K562 (cell line): ENCODE measurements at regions not wholly inside any gene's neighbourhood (a gene's known extent, or its start where the extent isn't known, plus 50 kb on each side); places are given as distances from the start of the nearest gene placed in this dataset.

Experiments
- AFF1 ChIP-seq, 2 experiments: fragments of 450-650 bp; IDR thresholded peaks; 2 replicates each; pipeline ENCODE4 v1.6.1; 2018; ENCODE audit warnings: mild to moderate bottlenecking in 2 of 2, low read depth in 1 of 2; ENCODE audit not compliant: partially characterized antibody in 2 of 2
- ARID2 ChIP-seq: fragments of 450-650 bp; IDR thresholded peaks from 2 replicates; pipeline ENCODE4 v1.6.1; 2017; ENCODE audit warnings: antibody characterized with exemption, mild to moderate bottlenecking
- E2F4 ChIP-seq: sonication (generic); formaldehyde crosslinking; IDR thresholded peaks from 2 replicates; pipeline ENCODE4 v1.8.0; 2022; ENCODE audit warnings: mild to moderate bottlenecking, low read depth, missing genetic modification reagents
- ESRRA ChIP-seq: fragments of 450-650 bp; IDR thresholded peaks from 2 replicates; pipeline ENCODE4 v1.6.1; 2014; ENCODE audit warnings: low read depth, mild to moderate bottlenecking, moderate library complexity, borderline replicate concordance
- HDAC8 ChIP-seq: fragments of 450-650 bp; IDR thresholded peaks from 2 replicates; pipeline ENCODE4 v1.6.1; 2016; ENCODE audit warnings: mild to moderate bottlenecking, missing genetic modification characterization, moderate library complexity, missing compliant biosample characterization
- IFI16 ChIP-seq: fragments of 250-450 bp; sonication (Bioruptor Pico); IDR thresholded peaks from 2 replicates; pipeline ENCODE4 v2.1.2; 2022; ENCODE audit warnings: mild to moderate bottlenecking, inconsistent platforms
- LEF1 ChIP-seq: fragments of 450-650 bp; IDR thresholded peaks from 2 replicates; pipeline ENCODE4 v1.6.1; 2016; ENCODE audit warnings: mild to moderate bottlenecking
- MCM3 ChIP-seq: fragments of 450-650 bp; IDR thresholded peaks from 2 replicates; pipeline ENCODE4 v1.6.1; 2016
- MTA2 ChIP-seq: fragments of 450-650 bp; IDR thresholded peaks from 2 replicates; pipeline ENCODE4 v1.6.1; 2016; ENCODE audit warnings: low read depth
- NFYB ChIP-seq: IDR thresholded peaks from 2 replicates; pipeline ENCODE4 v1.6.1; 2011; ENCODE audit warnings: mild to moderate bottlenecking, moderate library complexity; ENCODE audit not compliant: insufficient read length; ENCODE audit errors: extremely low read depth
- RAD51 ChIP-seq: fragments of 450-650 bp; IDR thresholded peaks from 2 replicates; pipeline ENCODE4 v1.7.1; 2016; ENCODE audit warnings: low read depth, mild to moderate bottlenecking, borderline replicate concordance
- TAF15 ChIP-seq: fragments of 200-400 bp; formaldehyde crosslinking; IDR thresholded peaks from 2 replicates; pipeline ENCODE4 v1.6.1; 2017; ENCODE audit warnings: mild to moderate bottlenecking, low read depth, low read length, moderate library complexity
- WHSC1 ChIP-seq: IDR thresholded peaks from one replicate; pipeline ENCODE4 v1.6.1; 2012; ENCODE audit warnings: low read length, control low read depth, inconsistent platforms
- YY1 ChIP-seq, 3 experiments: IDR thresholded peaks; 2 replicates each; pipeline ENCODE4 v1.6.1; 2011; ENCODE audit warnings: low read length in 2 of 3, mild to moderate bottlenecking in 2 of 3, moderate library complexity in 2 of 3, borderline replicate concordance in 1 of 3, control low read depth in 1 of 3, low read depth in 1 of 3; ENCODE audit not compliant: insufficient read depth in 3 of 3, insufficient replicate concordance in 2 of 3, control insufficient read depth in 1 of 3, insufficient read length in 1 of 3; ENCODE audit errors: extremely low read depth in 1 of 3
- ZNF121 ChIP-seq: sonication (generic); formaldehyde crosslinking; conservative IDR thresholded peaks from 2 replicates; pipeline ENCODE4 v1.8.0; 2022; ENCODE audit warnings: missing genetic modification reagents
- ZNF134 ChIP-seq: fragments of 250-450 bp; sonication (Bioruptor Pico); conservative IDR thresholded peaks from 2 replicates; pipeline ENCODE4 v1.4.0; 2020
- ZNF184 ChIP-seq: sonication (generic); formaldehyde crosslinking; IDR thresholded peaks from 2 replicates; pipeline ENCODE4 v1.5.0; 2020; ENCODE audit warnings: missing genetic modification reagents
- ZNF316 ChIP-seq: fragments of 450-650 bp; IDR thresholded peaks from 2 replicates; pipeline ENCODE4 v1.6.1; 2016
- ZNF561 ChIP-seq: fragments of 450-650 bp; formaldehyde crosslinking; conservative IDR thresholded peaks from 2 replicates; pipeline ENCODE4 v1.4.0; 2020; ENCODE audit warnings: mild to moderate bottlenecking, moderate library complexity
- ZNF830 ChIP-seq: fragments of 250-450 bp; sonication (Bioruptor Pico); IDR thresholded peaks from 2 replicates; pipeline ENCODE4 v1.5.0; 2021; ENCODE audit warnings: mild to moderate bottlenecking
- TF ChIP-seq, protein P1 (sequence below): IDR thresholded peaks from 2 replicates; pipeline ENCODE4 v1.6.1; 2011; ENCODE audit not compliant: insufficient read length; ENCODE audit errors: extremely low read depth
- TF ChIP-seq, protein P2 (sequence below): sonication (generic); formaldehyde crosslinking; IDR thresholded peaks from 2 replicates; pipeline ENCODE4 v1.9.0; 2022; ENCODE audit warnings: mild to moderate bottlenecking, missing genetic modification reagents
- TF ChIP-seq, protein P3 (sequence below): fragments of 450-650 bp; formaldehyde crosslinking; IDR thresholded peaks from 2 replicates; pipeline ENCODE4 v1.4.0; 2020; ENCODE audit warnings: mild to moderate bottlenecking, mixed read lengths

DNA sequence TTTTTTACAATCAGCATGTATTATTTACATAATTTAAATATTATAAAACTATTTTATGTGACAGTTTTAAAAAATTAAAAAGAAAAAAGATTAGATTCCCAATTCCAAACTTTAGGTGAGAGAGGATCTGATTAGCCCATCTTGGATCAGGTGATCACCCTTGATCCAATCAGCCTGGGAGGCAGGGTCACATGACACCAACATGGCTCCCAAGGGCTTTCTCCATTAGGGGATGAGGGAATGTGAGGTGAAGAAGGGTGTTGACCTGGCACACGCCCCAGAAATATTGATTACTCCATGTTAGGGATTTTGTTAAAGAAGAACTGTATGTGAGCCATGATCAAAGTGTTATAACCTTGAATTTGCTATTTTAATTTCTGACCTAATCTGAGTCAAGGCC, 225.4 kb downstream of the RBM19 start (continued):
- peak in 2 of 3 experiments; percentile 37 to 89 for TF ChIP-seq YY1 (IDR thresholded peaks at IDR 0.05; ENCODE audit: borderline replicate concordance in 1 of 3, control insufficient read depth in 1 of 3, extremely low read depth in 1 of 3, insufficient read depth in 3 of 3, insufficient read length in 1 of 3, insufficient replicate concordance in 2 of 3, low read depth in 1 of 3, low read length in 2 of 3)
- no peak for TF ChIP-seq E2F4
- no peak for TF ChIP-seq MTA2
- TF ChIP-seq ZNF830 (CRISPR knock-in tag): no peak
- no peak for TF ChIP-seq ARID2
- TF ChIP-seq WHSC1: no peak
- TF ChIP-seq ZNF134 (CRISPR knock-in tag): no peak
- no peak for TF ChIP-seq AFF1 (IDR thresholded peaks at IDR 0.05; ENCODE audit: low read depth in 1 of 2, partially characterized antibody in 2 of 2)
- TF ChIP-seq IFI16 (CRISPR knock-in tag): no peak
- TF ChIP-seq, protein P1, sequence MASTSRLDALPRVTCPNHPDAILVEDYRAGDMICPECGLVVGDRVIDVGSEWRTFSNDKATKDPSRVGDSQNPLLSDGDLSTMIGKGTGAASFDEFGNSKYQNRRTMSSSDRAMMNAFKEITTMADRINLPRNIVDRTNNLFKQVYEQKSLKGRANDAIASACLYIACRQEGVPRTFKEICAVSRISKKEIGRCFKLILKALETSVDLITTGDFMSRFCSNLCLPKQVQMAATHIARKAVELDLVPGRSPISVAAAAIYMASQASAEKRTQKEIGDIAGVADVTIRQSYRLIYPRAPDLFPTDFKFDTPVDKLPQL: no peak
- no peak for TF ChIP-seq TAF15
- TF ChIP-seq, protein P2, sequence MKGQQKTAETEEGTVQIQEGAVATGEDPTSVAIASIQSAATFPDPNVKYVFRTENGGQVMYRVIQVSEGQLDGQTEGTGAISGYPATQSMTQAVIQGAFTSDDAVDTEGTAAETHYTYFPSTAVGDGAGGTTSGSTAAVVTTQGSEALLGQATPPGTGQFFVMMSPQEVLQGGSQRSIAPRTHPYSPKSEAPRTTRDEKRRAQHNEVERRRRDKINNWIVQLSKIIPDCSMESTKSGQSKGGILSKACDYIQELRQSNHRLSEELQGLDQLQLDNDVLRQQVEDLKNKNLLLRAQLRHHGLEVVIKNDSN (CRISPR knock-in tag): peak; percentile 91
- TF ChIP-seq LEF1: no peak
- no peak for TF ChIP-seq ZNF316
- TF ChIP-seq RAD51: peak; percentile 93
- TF ChIP-seq ESRRA: no peak
- TF ChIP-seq ZNF561 (CRISPR knock-in tag): no peak
- TF ChIP-seq ZNF121: no peak
- TF ChIP-seq MCM3: no peak
- TF ChIP-seq, protein P3, sequence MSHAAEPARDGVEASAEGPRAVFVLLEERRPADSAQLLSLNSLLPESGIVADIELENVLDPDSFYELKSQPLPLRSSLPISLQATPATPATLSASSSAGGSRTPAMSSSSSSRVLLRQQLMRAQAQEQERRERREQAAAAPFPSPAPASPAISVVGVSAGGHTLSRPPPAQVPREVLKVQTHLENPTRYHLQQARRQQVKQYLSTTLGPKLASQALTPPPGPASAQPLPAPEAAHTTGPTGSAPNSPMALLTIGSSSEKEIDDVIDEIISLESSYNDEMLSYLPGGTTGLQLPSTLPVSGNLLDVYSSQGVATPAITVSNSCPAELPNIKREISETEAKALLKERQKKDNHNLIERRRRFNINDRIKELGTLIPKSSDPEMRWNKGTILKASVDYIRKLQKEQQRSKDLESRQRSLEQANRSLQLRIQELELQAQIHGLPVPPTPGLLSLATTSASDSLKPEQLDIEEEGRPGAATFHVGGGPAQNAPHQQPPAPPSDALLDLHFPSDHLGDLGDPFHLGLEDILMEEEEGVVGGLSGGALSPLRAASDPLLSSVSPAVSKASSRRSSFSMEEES (CRISPR knock-in tag): peak; percentile 89
- no peak for TF ChIP-seq HDAC8 (tag)
- TF ChIP-seq NFYB: peak; percentile 78
- TF ChIP-seq ZNF184: no peak
